ENCODE measurements at regions not wholly inside any gene's neighbourhood (a gene's known extent, or its start where the extent isn't known, plus 50 kb on each side); places are given as distances from the start of the nearest gene placed in this dataset.

DNA sequence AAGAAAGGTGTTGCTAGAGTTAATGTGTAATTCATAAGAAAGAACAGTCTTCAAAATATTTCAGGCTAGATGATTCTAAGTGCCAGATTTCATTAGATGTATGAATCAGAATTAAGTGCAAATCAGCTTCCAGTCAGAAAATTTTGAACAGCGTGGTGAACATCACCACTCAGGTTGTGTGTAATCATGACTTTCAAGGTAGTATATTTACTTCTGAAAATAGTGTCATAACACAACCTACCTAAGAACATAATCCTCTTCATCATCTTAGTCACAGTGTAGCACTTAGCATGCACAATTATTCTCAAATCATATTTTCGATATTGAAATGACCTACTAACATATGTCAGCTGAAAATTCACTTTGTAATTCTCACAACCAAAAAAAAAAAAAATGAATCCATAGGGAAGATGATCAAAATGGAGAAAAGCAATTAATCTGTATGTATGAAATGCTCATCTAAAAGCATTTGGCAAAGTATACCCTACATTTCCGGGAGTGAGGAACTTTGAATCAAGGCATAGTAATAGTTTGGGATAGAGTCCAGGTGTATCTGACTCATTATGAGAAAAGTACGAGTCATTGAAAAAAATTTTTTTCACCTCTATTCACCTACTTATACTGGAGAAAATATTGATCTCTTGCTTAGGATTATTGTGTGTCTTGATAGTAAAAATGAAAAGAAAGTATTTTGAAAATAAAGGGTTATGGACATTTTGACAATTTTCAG lies 221.8 kb upstream of the CHRM3 start:
- in situ Hi-C loops (cut with MboI) = no loop called here

More for the DNA sequence above, 221.8 kb upstream of the CHRM3 start:
- H3K27ac ChIP-seq (ENCODE audit: extremely low read depth, low read depth, low read length) = no peak overlapping the region
- BruUV-seq (replicated peaks) = no TSS peak
- no peak overlapping the region for H3K4me2 ChIP-seq (ENCODE audit: insufficient read depth, low read length)
- DNase-seq (ENCODE audit: extremely low read depth in 1 of 4, low spot score in 3 of 4) (no peak), ATAC-seq (no peak), FAIRE-seq (no peak)
- no peaks in the 10 kb centered on the region for H3K27me3 ChIP-seq (ENCODE audit: control insufficient read depth in 2 of 2, insufficient read depth in 2 of 2, low read length in 2 of 2)
- H3K4me1 ChIP-seq (replicated peaks in 1 of 2; ENCODE audit: control insufficient read depth in 2 of 2, insufficient read depth in 2 of 2, low read length in 2 of 2) = no peaks in the 10 kb centered on the region
- H2AFZ ChIP-seq (ENCODE audit: low read depth, low read length) = no peak overlapping the region
- H3K36me3 ChIP-seq (ENCODE audit: control insufficient read depth, insufficient read depth, low read length) = no peaks in the 10 kb centered on the region
- no peak overlapping the region for H3K9ac ChIP-seq (ENCODE audit: insufficient read depth in 1 of 2, low read depth in 2 of 2, low read length in 2 of 2)
- TF ChIP-seq U2AF2 (optimal IDR thresholded peaks at IDR 0.05; ENCODE audit: low read depth, low read length) (no peak), ZNF174 (CRISPR knock-in tag; IDR thresholded peaks at IDR 0.05) (no peak), TAF15 (IDR thresholded peaks at IDR 0.05; ENCODE audit: low read depth, low read length) (no peak), TAF7 (tag; IDR thresholded peaks at IDR 0.05) (no peak), KAT2B (IDR thresholded peaks at IDR 0.05; ENCODE audit: low read depth, low read length) (no peak), ZEB2 (IDR thresholded peaks at IDR 0.05) (no peak), HNRNPH1 (optimal IDR thresholded peaks at IDR 0.05; ENCODE audit: low read depth, low read length) (no peak), PREB (CRISPR knock-in tag; IDR thresholded peaks at IDR 0.05) (no peak), HCFC1 (IDR thresholded peaks at IDR 0.05; ENCODE audit: low read depth, low read length) (no peak), KLF13 (tag; IDR thresholded peaks at IDR 0.05; ENCODE audit: borderline replicate concordance, low read depth) (no peak), ZBTB7A (IDR thresholded peaks at IDR 0.05; ENCODE audit: borderline replicate concordance, control insufficient read depth, low read depth, low read length) (no peak), KLF1 (tag; IDR thresholded peaks at IDR 0.05) (no peak), ILK (tag; IDR thresholded peaks at IDR 0.05; ENCODE audit: borderline replicate concordance, low read depth) (no peak)
- TF ChIP-seq, protein P1, sequence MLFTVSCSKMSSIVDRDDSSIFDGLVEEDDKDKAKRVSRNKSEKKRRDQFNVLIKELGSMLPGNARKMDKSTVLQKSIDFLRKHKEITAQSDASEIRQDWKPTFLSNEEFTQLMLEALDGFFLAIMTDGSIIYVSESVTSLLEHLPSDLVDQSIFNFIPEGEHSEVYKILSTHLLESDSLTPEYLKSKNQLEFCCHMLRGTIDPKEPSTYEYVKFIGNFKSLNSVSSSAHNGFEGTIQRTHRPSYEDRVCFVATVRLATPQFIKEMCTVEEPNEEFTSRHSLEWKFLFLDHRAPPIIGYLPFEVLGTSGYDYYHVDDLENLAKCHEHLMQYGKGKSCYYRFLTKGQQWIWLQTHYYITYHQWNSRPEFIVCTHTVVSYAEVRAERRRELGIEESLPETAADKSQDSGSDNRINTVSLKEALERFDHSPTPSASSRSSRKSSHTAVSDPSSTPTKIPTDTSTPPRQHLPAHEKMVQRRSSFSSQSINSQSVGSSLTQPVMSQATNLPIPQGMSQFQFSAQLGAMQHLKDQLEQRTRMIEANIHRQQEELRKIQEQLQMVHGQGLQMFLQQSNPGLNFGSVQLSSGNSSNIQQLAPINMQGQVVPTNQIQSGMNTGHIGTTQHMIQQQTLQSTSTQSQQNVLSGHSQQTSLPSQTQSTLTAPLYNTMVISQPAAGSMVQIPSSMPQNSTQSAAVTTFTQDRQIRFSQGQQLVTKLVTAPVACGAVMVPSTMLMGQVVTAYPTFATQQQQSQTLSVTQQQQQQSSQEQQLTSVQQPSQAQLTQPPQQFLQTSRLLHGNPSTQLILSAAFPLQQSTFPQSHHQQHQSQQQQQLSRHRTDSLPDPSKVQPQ (CRISPR knock-in tag; IDR thresholded peaks at IDR 0.05; ENCODE audit: borderline replicate concordance) = no peak
- no peaks in the 10 kb centered on the region for H3K79me2 ChIP-seq (ENCODE audit: control insufficient read depth, insufficient read depth, low read length)
- 0% methylated on average over 4 of the region's 4 CpGs for WGBS (ENCODE audit: insufficient coverage, low coverage, missing lambda C conversion rate)
- intact Hi-C loops (cut with micrococcal nuclease) = no loop called here
- POLR2A ChIA-PET = no interaction called here
- no peaks in the 10 kb centered on the region for H4K20me1 ChIP-seq (replicated peaks; ENCODE audit: control insufficient read depth, insufficient read depth, low read length)
- CTCF ChIA-PET (ENCODE audit: low intra/inter-chr PET ratio) = no interaction called here
- H3K9me3 ChIP-seq (replicated peaks; ENCODE audit: control insufficient read depth, insufficient read depth, low read depth, low read length) = no peaks in the 10 kb centered on the region
- H3K9me1 ChIP-seq (ENCODE audit: control insufficient read depth, insufficient read depth, low read length) = no peaks in the 10 kb centered on the region
- H3K4me3 ChIP-seq = no peak overlapping the region

All from K562 (cell line).